Mammary epithelial cell (primary cell): ENCODE measurements at regions not wholly inside any gene's neighbourhood (a gene's known extent, or its start where the extent isn't known, plus 50 kb on each side); places are given as distances from the start of the nearest gene placed in this dataset.

Source experiments
- EZH2 ChIP-seq: IDR thresholded peaks from 2 replicates; pipeline ENCODE4 v1.6.1; 2012; ENCODE audit warnings: low read length, inconsistent platforms, borderline replicate concordance
- TF ChIP-seq, protein P1 (sequence below), 2 donors: IDR thresholded peaks in 1 of 2; conservative IDR thresholded peaks in 1 of 2; 2 replicates each; pipeline ENCODE4 v1.5.1; 2011 to 2012; ENCODE audit warnings: inconsistent platforms in 2 of 2, low read length in 2 of 2, mild to moderate bottlenecking in 2 of 2, control low read depth in 1 of 2, low read depth in 1 of 2; ENCODE audit not compliant: insufficient read depth in 1 of 2; ENCODE audit errors: extremely low read depth in 1 of 2

DNA sequence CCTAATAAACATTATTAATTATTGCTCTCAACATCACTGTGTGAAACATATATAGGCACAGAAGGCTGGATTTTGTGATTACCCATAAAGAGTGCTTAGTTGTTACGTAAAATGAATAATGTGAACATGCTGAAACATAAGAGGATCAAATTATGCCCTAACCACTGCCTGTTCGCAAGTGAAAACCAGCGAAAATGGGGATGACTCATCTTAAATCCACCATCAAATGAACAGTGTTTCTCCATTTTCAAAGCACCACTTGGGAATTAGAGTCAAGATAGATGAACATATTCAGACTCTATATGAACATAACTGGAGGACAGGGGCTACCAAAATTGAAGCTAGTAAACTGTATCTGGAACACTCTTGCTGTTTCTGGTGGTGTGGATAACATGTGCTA lies 386.2 kb downstream of the HHIPL2 start:
- TF ChIP-seq, protein P1, sequence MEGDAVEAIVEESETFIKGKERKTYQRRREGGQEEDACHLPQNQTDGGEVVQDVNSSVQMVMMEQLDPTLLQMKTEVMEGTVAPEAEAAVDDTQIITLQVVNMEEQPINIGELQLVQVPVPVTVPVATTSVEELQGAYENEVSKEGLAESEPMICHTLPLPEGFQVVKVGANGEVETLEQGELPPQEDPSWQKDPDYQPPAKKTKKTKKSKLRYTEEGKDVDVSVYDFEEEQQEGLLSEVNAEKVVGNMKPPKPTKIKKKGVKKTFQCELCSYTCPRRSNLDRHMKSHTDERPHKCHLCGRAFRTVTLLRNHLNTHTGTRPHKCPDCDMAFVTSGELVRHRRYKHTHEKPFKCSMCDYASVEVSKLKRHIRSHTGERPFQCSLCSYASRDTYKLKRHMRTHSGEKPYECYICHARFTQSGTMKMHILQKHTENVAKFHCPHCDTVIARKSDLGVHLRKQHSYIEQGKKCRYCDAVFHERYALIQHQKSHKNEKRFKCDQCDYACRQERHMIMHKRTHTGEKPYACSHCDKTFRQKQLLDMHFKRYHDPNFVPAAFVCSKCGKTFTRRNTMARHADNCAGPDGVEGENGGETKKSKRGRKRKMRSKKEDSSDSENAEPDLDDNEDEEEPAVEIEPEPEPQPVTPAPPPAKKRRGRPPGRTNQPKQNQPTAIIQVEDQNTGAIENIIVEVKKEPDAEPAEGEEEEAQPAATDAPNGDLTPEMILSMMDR (conservative IDR thresholded peaks at IDR 0.05 in 1 of 2, IDR thresholded peaks at IDR 0.05 in 1 of 2; ENCODE audit: extremely low read depth in 1 of 2, insufficient read depth in 1 of 2, low read depth in 1 of 2, low read length in 2 of 2) = no peak
- no peak for TF ChIP-seq EZH2
